HepG2 (cell line): ENCODE measurements at regions not wholly inside any gene's neighbourhood (a gene's known extent, or its start where the extent isn't known, plus 50 kb on each side); places are given as distances from the start of the nearest gene placed in this dataset.

Experiments used
- ATAC-seq: fragments of 200-7000 bp; cut with Tn5 transposase; 3 replicates; pipeline ENCODE4 v1.9.1; 2020; ENCODE audit warnings: mild to moderate bottlenecking, moderate library complexity
- BruUV-seq: library from RNA; stranded (reverse); fragments of 400-500 nt; replicated peaks from 2 replicates; lab custom pipeline; 2021; lab: Mats Ljungman, UMichigan
- CTCF ChIA-PET: fragments of 300-600 bp; formaldehyde crosslinking; extraction: SDS; loops from one replicate; lab custom pipeline; 2021; ENCODE audit warnings: low total read pairs, inconsistent platforms, low intra/inter-chr PET ratio; lab: Yijun Ruan, JAX
- POLR2A ChIA-PET: fragments of 350-600 bp; sonication (Branson Sonifier 250); formaldehyde crosslinking; loops from one replicate; lab custom pipeline; 2020; ENCODE audit warnings: antibody characterized with exemption, inconsistent platforms; lab: Yijun Ruan, JAX
- DNase-seq: peaks from one replicate; pipeline ENCODE4 v3.0.0-alpha.2; 2015; ENCODE audit warnings: low spot score
- FAIRE-seq: peaks from 3 replicates; lab custom pipeline; 2011; peaks lifted over from hg19 to GRCh38; lab: Jason Lieb, UNC
- H2AFZ ChIP-seq: one replicate; pipeline ENCODE4 v1.6.1; 2011; ENCODE audit warnings: low read length, inconsistent platforms
- H3K27ac ChIP-seq: fragments of 300-600 bp; 3 replicates; pipeline ENCODE4 v1.8.0; 2011; ENCODE audit warnings: mixed run types, mild to moderate bottlenecking, mixed read lengths, low read length, inconsistent platforms; ENCODE audit not compliant: insufficient read depth; ENCODE audit errors: extremely low read length
- H3K27me3 ChIP-seq, 2 experiments: fragments of 200-600 bp in 1 of 2; 2 replicates in 1 of 2; 3 replicates in 1 of 2; pipeline versions ENCODE4 v1.6.0 to v1.8.0; 2011; ENCODE audit warnings: low read length in 2 of 2, mild to moderate bottlenecking in 2 of 2, moderate library complexity in 2 of 2, inconsistent platforms in 1 of 2; ENCODE audit not compliant: insufficient read depth in 2 of 2, control insufficient read depth in 1 of 2
- H3K36me3 ChIP-seq, 2 experiments: fragments of 200-600 bp in 1 of 2; replicated peaks in 1 of 2; 2 replicates in 1 of 2; 3 replicates in 1 of 2; pipeline versions ENCODE4 v1.5.1 to v1.8.0; 2011; ENCODE audit warnings: low read length in 2 of 2, inconsistent platforms in 1 of 2; ENCODE audit not compliant: insufficient read depth in 2 of 2, control insufficient read depth in 1 of 2
- H3K4me1 ChIP-seq: 2 replicates; pipeline ENCODE4 v1.5.1; 2012; ENCODE audit warnings: low read length, inconsistent platforms; ENCODE audit not compliant: insufficient read depth
- H3K4me2 ChIP-seq: 2 replicates; pipeline ENCODE4 v1.6.0; 2011; ENCODE audit warnings: low read depth, low read length, inconsistent platforms
- H3K4me3 ChIP-seq, 3 experiments: fragments of 200-600 bp in 1 of 3; sonication (generic), shearing (Covaris generic) in 1 of 3; replicated peaks in 1 of 3; 2 replicates each; pipeline ENCODE4 v1.5.1; 2011 to 2016; ENCODE audit warnings: low read length in 3 of 3, inconsistent platforms in 2 of 3, low read depth in 2 of 3, mild to moderate bottlenecking in 2 of 3, control low read depth in 1 of 3, mixed read lengths in 1 of 3; ENCODE audit not compliant: insufficient read depth in 1 of 3
- H3K79me2 ChIP-seq: one replicate; pipeline ENCODE4 v1.6.1; 2011; ENCODE audit warnings: low read length, inconsistent platforms; ENCODE audit not compliant: insufficient read depth
- H3K9ac ChIP-seq: 2 replicates; pipeline ENCODE4 v1.6.0; 2011; ENCODE audit warnings: mild to moderate bottlenecking, low read depth, low read length, inconsistent platforms; ENCODE audit not compliant: insufficient read depth
- H3K9me3 ChIP-seq: 2 replicates; pipeline ENCODE4 v1.5.1; 2012; ENCODE audit warnings: mild to moderate bottlenecking, low read length
- H4K20me1 ChIP-seq: 2 replicates; pipeline ENCODE4 v1.6.0; 2011; ENCODE audit warnings: inconsistent platforms, mild to moderate bottlenecking, low read length, moderate library complexity; ENCODE audit not compliant: insufficient read depth
- MAFF ChIP-seq: IDR thresholded peaks from 2 replicates; pipeline ENCODE4 v1.6.1; 2011; ENCODE audit warnings: low read depth, low read length, improper control_type of control experiment
- RAD51 ChIP-seq: fragments of 450-650 bp; IDR thresholded peaks from 2 replicates; pipeline ENCODE4 v1.6.1; 2016; ENCODE audit warnings: borderline replicate concordance
- ZNF124 ChIP-seq: sonication (generic); formaldehyde crosslinking; IDR thresholded peaks from 2 replicates; pipeline ENCODE4 v1.4.0; 2020; ENCODE audit warnings: missing genetic modification reagents
- WGBS: methylation state at CpG from one replicate; pipeline ENCODE4 v1.1.6; 2017; ENCODE audit warnings: low lambda C conversion rate; 5-methylcytosine and 5-hydroxymethylcytosine counted together
- in situ Hi-C: cut with HindIII; loops from 2 replicates; pipeline ENCODE4 v1.10.0; 2017; ENCODE audit warnings: low pct_unique_long_range_greater_than_20kb; ENCODE audit not compliant: extremely low pct_ligation_motif_present
- intact Hi-C: fragments of 100-400 bp; cut with micrococcal nuclease; formaldehyde crosslinking; loops from one replicate; pipeline ENCODE4 v1.10.0; 2022; ENCODE audit not compliant: unreplicated experiment
- TF ChIP-seq, protein P1 (sequence below): sonication (generic); formaldehyde crosslinking; IDR thresholded peaks from 2 replicates; pipeline ENCODE4 v1.5.1; 2020; ENCODE audit warnings: mild to moderate bottlenecking, missing genetic modification reagents, moderate library complexity
- TF ChIP-seq, protein P2 (sequence below): sonication (generic); formaldehyde crosslinking; conservative IDR thresholded peaks from 2 replicates; pipeline ENCODE4 v1.4.0; 2020; ENCODE audit warnings: missing genetic modification reagents

DNA sequence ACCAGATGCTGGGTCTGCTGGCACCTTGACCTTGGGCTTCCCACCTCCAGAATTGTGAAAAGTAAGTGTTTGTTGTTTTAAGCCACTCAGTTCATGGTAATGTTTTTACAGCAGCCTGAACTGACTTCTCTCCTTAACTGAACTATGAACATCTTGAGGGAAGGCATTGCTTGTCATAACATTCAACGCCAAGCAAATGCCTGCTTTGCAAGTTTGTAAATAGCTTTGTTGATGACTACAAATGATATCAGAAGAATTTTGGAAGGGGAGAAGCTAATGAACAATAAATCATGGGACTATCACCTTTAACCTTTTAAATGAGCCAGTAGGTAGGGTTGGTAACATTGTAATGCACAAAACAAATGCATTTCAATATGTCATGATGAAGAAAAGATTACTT, 402.4 kb upstream of the ADARB2 start:
- BruUV-seq, result no TSS peak
- H4K20me1 ChIP-seq, result no peaks in the 10 kb centered on the region
- no peak overlapping the region for H3K9ac ChIP-seq
- POLR2A ChIA-PET, result no interaction called here
- ATAC-seq, result no peak
- no peak for TF ChIP-seq MAFF
- TF ChIP-seq RAD51, result no peak
- TF ChIP-seq, protein P1, sequence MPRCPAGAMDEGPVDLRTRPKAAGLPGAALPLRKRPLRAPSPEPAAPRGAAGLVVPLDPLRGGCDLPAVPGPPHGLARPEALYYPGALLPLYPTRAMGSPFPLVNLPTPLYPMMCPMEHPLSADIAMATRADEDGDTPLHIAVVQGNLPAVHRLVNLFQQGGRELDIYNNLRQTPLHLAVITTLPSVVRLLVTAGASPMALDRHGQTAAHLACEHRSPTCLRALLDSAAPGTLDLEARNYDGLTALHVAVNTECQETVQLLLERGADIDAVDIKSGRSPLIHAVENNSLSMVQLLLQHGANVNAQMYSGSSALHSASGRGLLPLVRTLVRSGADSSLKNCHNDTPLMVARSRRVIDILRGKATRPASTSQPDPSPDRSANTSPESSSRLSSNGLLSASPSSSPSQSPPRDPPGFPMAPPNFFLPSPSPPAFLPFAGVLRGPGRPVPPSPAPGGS (CRISPR knock-in tag), result no peak
- TF ChIP-seq ZNF124 (CRISPR knock-in tag), result no peak
- TF ChIP-seq, protein P2, sequence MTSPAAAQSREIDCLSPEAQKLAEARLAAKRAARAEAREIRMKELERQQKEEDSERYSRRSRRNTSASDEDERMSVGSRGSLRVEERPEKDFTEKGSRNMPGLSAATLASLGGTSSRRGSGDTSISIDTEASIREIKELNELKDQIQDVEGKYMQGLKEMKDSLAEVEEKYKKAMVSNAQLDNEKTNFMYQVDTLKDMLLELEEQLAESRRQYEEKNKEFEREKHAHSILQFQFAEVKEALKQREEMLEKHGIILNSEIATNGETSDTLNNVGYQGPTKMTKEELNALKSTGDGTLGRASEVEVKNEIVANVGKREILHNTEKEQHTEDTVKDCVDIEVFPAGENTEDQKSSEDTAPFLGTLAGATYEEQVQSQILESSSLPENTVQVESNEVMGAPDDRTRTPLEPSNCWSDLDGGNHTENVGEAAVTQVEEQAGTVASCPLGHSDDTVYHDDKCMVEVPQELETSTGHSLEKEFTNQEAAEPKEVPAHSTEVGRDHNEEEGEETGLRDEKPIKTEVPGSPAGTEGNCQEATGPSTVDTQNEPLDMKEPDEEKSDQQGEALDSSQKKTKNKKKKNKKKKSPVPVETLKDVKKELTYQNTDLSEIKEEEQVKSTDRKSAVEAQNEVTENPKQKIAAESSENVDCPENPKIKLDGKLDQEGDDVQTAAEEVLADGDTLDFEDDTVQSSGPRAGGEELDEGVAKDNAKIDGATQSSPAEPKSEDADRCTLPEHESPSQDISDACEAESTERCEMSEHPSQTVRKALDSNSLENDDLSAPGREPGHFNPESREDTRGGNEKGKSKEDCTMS (CRISPR knock-in tag), result no peak
- TF ChIP-seq, all 625 proteins: peak for 0
- Histone ChIP-seq H2AFZ (no peak overlapping the region), H3K27me3 (no peaks in the 10 kb centered on the region), H3K79me2 (no peaks in the 10 kb centered on the region), H3K36me3 (no peaks in the 10 kb centered on the region), H3K4me2 (no peak overlapping the region), H3K27ac (no peak overlapping the region), H3K9me3 (no peaks in the 10 kb centered on the region), H3K4me1 (no peaks in the 10 kb centered on the region), H3K4me3 (no peak overlapping the region)
- DNase-seq (no peak), FAIRE-seq (no peak)
- in situ Hi-C loops, result no loop called here
- 46% methylated on average over 1 of the region's 1 CpG for WGBS
- intact Hi-C loops, result no loop called here
- CTCF ChIA-PET, result no interaction called here
